GM21786 (cell line): ENCODE measurements at regions not wholly inside any gene's neighbourhood (a gene's known extent, or its start where the extent isn't known, plus 50 kb on each side); places are given as distances from the start of the nearest gene placed in this dataset.

ENCODE experiments used
- ATAC-seq: cut with Tn5 transposase; IDR thresholded peaks from one replicate; pipeline ENCODE4 v1.9.1; 2021; ENCODE audit not compliant: unreplicated experiment

DNA sequence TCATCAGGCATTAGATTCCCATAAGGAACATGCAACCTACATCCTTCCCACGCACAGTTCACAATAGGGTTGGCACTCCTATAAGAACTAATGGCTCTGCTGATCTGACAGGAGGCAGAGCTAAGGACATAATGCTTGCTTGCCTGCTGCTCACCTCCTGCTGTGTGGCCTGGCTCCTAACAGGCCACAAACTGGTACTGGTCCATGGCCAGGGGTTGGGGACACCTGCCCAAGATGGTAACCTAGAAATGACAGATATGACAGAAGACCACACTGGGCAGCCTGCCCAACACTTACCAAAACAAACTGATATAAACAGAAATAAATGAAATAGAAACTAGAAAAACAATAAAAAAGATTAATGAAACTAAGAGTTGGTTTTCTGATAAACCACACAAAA lies 325.6 kb downstream of the SEC23A start:
- ATAC-seq = no peak

DNA sequence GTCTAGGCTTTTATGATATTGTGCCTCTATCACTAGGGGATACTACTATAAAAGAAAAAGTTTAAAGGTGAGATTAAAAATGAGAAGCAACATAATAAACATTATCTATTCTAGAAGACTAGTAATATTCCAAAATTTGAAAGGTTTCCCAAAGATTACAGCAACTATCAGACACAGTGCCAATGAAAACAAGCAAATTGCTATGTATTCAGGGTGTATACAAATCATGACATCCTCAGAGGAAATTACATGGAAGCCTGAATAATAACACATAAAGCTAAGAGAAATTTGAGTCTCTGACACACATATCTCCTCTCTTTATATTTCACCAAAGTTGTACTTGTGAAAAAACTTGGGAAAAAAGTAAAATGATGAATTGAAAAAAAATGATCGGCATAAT lies 327.0 kb downstream of the SEC23A start:
- no peak for ATAC-seq

DNA sequence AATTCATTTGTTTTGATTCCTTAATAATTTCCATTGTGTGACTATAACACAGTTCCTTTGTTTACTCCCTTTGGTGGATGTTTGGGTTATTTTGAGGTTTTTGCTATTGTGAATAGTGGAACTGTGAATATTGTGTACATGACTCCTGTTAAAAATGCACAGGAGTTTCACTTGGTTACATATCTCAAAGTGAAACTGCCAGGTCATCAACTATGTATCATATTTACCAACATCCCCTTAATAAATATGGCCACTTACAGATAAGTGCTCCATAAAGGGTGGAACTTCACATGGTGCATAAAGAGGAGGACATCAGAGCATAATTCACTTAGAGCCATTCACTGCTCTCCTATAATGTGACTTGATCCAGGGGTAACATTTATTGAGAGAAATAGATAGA lies 328.9 kb downstream of the SEC23A start:
- no peak for ATAC-seq

DNA sequence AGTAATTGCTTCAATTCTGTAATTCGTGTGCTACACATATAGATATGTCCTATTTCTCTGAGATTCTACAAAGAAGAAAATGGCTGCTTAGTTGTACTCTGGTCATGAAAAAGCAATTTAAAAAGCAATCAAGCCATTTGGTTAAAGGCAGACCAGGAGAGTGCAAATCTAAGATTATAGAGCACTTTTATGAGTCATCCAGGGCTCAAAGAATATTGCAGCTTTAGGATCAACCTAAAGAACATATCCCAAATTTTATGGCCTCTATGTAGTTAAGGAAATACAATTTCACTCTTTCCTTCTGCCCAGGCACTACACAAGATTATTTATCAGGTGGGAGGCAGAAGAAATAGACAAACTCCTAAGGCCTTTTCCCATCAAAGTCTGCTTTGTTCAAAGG lies 332.8 kb downstream of the SEC23A start:
- ATAC-seq = no peak

DNA sequence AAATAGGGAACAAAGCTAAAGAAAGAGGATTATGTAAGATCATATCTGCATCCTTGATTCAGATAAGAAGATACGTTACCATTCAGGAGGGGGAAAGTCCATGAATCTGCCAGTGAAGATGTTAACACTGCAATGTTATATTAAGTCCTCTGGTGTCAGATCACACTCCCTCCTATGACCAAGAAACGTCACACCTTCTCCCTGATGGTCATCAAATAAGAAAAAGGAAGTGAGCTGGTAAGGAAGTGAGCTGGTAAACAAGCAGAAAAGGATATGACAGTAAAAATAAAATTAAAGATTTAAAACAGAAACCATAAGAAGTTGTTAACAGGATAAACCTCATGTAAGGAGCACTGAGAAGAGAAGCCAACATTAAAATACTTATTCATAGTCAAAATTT lies 340.2 kb downstream of the SEC23A start:
- no peak for ATAC-seq

DNA sequence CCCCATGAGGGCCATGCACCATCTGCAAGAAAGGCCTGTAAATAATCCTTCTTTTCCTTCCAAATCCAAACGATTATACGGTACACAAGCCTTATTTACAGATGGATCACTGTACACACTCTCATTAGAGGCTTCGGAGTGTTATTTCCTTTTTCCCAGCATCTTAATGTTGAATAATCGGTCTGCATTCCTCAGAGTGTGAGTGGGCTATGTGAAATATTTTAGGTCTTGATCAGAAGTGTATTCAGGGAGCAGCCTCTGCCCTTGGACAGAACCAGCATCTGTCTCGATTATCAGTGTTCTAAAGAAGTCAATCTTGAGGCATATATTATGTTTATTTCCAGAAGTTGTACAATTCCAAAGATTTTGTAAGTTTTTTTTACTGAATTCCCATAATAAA lies 340.6 kb downstream of the SEC23A start:
- no peak for ATAC-seq

DNA sequence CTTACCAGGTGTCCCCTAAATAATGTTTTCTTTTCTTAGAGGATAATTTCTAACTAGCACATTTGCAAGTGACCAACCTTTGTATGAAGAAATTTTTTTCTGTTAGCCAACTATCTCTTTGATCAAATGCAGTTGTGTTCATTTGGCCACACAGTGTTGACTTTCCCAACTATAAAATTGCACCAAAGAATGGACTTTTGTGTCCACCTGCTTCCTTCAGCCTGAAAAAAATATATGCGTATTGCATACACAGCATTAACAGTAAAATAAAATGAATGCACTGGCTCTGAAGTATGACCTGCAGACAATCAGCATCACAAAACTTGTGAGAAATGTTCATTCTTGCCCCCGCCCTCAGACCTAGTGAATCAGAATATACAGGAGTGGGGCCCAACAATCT lies 342.0 kb downstream of the SEC23A start:
- no peak for ATAC-seq

DNA sequence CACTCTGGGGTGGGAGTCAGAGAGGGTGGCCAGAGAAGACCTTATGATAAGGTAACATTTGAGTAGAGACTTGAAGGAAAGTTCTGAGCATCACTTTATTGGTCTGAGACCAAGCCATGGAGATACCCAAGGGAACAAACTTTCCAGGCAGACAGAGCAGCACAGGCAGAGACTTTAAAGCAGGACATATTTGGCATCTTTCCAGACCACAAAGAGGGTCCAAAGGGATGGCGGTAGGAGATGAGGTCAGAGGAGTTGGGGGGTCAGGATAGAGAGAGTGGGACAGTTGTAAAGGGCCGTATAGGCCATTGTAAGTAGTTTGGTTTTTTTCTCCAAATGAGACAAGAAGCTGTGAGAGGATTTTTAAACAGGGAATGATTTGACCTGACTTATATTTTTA lies 344.4 kb downstream of the SEC23A start:
- no peak for ATAC-seq

DNA sequence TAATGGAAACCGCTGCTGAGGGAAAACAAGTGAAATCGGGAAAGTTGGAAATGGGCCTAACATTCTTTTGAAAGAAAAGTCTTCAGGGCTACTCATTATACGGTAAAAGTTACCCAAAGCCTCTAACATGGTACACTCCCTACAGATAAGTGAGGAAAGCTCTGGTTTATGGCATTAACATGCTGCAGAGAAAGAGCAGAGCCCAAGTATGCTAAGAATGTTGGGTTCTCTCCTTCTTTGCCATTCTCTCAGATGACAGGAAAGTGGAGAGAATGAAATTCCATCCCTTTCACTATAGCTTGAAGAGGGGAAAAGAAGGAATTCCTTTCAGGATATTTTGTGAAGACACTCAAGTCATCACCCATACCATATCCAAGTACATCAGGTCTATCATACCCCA lies 348.0 kb downstream of the SEC23A start:
- ATAC-seq = no peak

DNA sequence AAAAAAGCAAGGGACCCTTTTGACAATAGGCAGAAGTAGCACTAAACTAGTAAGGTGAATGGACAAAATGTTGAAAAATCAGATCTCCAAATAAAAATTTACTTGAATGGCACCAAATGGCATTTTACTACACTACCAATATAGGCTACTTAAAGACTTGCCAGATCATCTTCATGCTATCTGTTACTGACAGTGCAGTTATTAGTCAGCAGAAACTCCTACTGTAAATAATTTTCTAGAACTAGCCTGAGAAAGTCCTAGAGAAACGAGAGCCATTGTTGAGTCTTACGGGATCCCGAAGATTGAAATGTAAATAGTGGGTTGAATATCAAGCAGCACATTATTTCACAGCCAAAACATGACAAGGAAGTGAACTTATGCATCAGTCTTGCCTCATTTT lies 350.3 kb downstream of the SEC23A start:
- ATAC-seq = no peak

DNA sequence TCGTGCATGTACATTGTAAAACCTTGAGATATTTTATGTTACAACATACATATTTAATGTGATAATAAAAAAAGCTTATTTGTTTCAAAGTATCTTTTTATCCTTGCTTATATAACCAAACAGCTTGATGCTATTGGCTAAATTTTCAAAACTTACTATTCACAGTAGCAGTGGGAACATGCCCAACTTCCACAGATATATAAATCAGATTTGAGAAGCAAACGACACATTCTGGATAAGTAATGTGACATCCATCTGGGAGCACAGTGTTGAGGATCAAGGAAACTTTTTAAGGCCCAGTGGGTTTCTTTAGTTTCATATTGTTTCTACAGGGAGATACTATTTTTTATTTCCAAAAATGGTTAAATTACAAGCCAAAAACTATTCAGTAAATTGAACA lies 350.7 kb downstream of the SEC23A start:
- no peak for ATAC-seq

DNA sequence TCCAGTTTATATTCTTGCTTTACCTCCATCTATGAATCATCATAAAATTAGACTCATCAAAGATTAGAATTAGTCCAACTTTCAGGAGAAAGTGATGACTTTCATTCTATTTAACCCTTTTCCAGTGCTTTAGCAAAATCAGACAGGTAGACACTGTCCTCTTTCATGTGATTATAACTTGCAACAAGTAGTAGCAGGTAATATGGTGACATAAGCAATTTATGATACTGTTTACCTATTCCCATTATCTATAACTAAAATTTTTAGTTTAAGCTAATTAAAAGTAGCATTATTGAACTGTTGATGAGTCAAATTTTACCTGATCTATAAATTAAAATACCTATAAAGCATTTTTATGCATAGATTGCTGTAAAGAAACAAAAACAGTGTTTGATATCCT lies 351.6 kb downstream of the SEC23A start:
- no peak for ATAC-seq

DNA sequence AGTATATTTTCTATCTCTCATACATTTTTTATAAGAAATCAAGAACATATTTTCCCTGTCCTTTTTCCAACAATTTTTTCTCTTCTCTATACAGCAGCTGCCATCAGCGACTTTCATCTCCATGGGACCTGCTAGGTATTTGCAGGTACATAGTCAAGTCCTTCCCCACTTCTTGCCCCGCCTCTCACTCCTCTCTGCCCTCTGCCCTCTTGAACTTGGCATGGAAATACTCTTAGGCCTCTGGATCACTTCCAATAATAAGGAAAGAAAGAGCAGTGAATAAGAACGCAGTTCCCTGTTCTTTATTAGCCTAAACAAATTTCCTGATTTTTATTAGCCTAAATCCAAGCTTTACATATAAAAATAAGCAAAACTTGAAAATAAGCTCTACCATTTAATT lies 353.1 kb downstream of the SEC23A start:
- no peak for ATAC-seq

DNA sequence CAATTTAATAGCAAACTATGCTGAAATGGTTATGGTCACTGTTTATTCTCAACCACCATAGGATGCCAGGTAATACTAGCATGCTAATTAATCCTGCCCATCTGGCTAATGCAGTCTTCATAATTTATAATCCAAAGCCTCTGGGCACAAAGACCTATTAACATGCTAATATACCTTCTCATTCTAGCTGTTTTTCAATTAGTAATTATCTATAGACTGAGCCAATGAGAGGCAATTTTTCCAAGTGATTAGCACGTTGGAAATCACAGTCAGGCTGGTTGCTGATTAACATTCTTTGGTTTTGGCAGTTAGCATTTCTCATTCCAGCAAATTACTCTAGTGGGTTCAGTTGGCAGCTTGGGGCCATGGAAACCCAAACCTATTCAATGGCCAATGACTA lies 357.2 kb downstream of the SEC23A start:
- no peak for ATAC-seq

DNA sequence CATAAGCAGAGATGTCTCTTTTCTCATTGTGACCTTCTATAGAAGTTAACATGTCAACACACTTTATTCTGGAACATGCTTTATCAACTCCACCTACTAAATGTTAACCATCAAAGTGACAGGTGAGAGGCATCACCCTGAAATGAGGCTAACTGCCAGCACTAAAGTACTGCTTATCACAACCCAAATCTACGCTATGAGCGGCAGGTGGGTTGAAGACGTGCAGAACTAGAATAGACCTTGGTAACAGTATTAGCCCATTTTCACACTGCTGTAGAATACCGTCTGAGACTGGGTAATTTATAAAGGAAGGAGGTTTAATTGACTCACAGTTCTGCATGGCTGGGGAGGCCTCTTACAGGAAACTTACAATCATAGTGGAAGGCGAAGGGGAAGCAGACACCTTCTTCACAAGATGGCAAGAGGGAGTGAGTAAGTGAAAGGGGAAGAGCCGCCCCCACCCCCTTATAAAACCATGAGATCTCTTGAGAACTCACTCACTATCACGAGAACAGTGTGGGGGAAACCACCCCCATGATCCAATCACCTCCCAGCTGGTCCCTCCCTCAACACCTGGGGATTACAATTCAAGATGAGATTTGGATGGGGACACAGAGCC lies 359.0 kb downstream of the SEC23A start:
- no peak for ATAC-seq

DNA sequence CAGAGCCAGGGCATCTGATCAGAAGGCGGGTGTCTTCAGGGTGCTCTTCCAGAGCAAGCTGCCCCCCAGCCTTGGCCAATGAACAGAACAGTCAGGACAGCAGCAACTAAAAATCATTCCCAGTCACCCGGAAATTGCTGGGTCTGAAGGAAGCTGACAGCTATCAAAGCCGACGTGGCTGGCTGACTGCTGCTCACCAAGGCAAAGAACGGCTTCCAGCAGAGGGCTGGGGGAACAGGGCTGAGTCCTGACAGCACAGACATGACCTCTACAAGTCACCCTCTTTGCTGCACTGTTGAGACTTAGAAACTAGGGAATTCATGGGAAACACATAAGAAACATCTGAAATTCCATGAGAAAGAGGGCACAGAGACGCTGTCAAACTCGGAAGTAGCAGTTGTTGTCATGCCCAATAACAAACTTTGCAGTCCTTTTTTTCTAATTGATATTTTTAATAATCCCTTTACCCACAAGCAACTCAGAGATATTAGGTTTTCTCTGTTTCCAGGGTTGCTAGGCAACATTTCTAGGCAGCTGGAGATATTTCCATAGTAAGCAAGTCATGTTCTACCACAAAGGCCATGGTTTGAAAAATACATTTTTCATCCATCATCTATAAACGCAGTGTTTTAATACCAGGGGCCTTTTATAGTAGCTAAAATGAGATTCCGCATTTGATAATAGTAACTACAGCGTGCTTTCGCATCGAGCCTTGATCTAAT lies 365.2 kb downstream of the SEC23A start:
- ATAC-seq = no peak

DNA sequence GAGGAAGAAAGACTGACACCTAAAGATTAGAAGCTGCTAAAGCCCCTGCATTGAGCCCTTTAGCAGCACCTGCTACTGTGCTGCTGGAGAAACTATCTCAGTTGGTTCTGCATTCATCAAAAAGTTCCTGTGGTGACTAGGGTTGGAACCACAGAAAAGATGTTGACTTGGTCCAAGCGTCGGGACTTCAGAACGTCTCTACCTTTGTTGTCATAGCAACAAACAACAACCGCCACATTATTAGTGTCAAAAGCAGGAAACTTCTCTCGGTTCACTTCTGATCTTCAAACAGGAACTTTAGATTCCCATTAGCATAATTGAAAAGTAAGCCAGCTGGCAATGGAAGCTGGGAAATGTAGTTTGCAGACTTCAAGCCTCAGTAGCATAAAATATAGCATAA lies 368.0 kb downstream of the SEC23A start:
- ATAC-seq = no peak

DNA sequence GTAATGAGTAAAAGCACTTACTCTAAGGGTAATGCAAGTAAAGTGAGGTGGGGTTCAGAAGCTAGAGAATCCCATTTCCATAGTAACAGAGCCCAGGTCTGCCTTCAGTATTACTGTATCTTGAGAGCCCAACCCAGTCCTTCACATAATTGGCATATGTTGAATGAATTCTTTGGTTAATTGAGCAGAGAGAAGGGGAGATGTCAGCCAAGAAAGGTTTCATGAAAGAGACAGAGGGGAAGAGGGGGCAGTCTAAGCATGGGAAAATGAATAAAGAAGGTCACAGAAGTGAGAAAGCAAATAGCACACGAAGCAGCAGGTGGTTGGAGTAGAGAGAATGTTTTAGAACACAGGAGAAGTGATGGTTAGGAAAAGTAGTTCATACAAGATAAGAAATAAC lies 371.1 kb downstream of the SEC23A start:
- no peak for ATAC-seq

DNA sequence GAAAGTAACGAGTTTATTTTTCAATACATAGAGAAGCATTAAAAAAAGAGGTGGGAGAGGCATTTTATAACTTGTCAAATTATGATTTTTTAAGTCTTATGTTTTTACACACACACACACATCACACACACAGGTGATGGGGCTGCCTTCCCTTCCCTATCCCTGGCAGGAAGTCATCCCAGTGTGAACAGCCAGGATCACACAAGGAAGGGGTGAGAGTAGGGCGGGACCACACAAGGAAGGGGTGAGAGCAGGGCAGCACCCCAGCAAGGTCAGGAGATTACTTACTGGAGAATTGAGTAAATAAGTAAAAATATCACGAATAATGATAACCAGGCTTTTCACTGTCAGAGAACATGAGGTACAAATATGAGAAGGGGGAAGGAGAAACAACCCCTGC lies 372.6 kb downstream of the SEC23A start:
- ATAC-seq = no peak

DNA sequence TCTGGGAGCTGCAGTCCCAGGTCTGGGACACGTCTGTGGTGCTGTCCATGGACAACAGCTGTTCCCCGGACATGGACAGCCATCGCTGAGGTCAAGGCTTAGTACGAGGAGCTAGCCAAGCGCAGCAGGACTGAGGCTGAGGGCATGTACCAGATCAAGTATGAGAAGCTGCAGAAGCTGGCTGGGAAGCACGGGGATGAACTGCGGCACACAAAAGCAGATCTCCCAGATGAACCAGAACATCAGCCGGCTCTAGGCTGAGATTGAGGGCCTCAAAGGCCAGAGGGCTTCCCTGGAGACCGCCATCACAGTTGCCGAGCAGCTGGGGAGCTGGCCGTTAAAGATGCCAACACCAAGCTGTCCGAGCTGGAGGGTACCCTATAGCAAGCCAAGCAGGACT lies 375.3 kb downstream of the SEC23A start:
- no peak for ATAC-seq

DNA sequence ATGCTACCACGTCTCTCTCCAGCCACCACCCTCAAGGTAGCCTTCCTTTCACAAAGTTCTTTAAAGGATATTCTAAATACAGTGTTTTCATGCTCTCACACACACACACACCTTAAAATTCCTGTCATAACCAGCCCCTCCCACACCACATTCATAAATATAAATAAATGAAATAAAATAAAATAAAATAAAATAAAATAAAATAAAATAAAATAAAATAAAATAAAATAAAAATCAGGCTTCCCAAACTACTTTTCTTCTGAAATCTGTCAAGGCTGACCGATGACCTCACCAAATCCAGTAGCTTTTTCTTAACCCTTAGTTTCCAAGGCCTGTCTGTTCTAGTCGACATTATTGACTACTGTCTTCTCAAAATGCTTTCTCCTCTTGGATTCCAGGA lies 378.4 kb downstream of the SEC23A start:
- ATAC-seq = no peak

DNA sequence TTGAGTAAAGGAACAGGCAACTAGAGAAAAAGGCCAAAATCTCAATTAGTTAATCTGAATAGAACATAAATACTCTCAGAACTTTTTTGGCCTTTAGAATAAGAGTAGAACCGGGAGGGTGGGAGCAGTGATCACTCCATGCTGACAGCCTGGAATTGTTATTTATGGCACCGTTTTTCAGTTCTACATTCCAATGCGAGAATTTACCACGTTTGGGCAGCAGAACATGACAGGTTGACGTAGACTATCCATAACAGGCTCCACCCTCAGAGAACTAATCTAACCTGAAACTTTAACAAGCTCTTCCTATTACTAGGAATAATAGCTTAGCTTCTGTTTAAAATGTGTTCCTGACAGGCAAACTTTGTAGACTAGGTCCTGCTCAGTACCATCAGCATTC lies 379.1 kb downstream of the SEC23A start:
- ATAC-seq = no peak

DNA sequence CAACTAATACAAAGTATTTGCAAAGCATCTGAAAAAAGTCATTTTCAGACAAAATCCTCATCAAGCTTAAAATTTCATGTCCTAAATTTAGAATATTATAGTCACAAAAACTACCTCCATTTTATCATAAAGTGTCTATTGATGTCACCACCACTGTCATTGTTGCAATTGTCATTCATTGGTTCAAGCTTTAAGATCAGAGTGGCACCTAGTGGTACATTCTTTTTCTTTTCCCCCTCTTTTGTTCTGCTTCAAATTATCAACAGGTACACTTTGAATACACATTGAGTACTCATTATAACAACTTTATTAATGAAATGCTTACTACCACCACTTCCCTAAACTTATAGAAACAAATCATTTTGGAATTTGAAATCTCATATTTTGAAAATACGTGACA lies 379.8 kb downstream of the SEC23A start:
- no peak for ATAC-seq
